ENCODE measurements at regions not wholly inside any gene's neighbourhood (a gene's known extent, or its start where the extent isn't known, plus 50 kb on each side); places are given as distances from the start of the nearest gene placed in this dataset.

DNA sequence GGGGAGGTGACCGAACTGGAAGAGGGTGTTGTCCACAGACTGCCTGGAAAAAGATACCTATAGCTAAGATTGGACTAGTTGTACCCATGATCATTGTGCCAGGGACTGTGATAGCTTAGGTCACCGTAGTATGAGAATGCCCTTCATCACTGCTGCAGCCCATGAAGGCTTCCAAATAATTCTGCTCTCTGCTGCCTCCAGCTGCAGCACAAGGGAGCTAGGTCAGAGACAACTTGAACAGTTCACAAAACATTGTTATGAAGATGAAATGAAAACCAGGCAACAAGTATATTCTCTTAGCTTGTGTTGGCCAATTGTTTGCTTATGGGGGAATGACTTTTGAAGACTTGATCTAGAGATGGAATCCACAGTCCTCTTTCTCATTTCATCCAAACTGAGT is 246.7 kb downstream of the MRPL39 start:
- TF ChIP-seq, protein P1, sequence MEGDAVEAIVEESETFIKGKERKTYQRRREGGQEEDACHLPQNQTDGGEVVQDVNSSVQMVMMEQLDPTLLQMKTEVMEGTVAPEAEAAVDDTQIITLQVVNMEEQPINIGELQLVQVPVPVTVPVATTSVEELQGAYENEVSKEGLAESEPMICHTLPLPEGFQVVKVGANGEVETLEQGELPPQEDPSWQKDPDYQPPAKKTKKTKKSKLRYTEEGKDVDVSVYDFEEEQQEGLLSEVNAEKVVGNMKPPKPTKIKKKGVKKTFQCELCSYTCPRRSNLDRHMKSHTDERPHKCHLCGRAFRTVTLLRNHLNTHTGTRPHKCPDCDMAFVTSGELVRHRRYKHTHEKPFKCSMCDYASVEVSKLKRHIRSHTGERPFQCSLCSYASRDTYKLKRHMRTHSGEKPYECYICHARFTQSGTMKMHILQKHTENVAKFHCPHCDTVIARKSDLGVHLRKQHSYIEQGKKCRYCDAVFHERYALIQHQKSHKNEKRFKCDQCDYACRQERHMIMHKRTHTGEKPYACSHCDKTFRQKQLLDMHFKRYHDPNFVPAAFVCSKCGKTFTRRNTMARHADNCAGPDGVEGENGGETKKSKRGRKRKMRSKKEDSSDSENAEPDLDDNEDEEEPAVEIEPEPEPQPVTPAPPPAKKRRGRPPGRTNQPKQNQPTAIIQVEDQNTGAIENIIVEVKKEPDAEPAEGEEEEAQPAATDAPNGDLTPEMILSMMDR (IDR thresholded peaks at IDR 0.05; ENCODE audit: poor library complexity, severe bottlenecking), result no peak
- TF ChIP-seq EZH2 (IDR thresholded peaks at IDR 0.05; ENCODE audit: borderline replicate concordance, insufficient read depth, low read length, poor library complexity, severe bottlenecking) (no peak), EP300 (conservative IDR thresholded peaks at IDR 0.05; ENCODE audit: poor library complexity, severe bottlenecking) (no peak), TAF1 (IDR thresholded peaks at IDR 0.05; ENCODE audit: low read depth) (no peak), MXI1 (conservative IDR thresholded peaks at IDR 0.05; ENCODE audit: poor library complexity, severe bottlenecking) (no peak), POLR2AphosphoS5 (IDR thresholded peaks at IDR 0.05) (no peak), RAD21 (conservative IDR thresholded peaks at IDR 0.05) (no peak), SMC3 (conservative IDR thresholded peaks at IDR 0.05; ENCODE audit: poor library complexity) (no peak)
- TF ChIP-seq, protein P2, sequence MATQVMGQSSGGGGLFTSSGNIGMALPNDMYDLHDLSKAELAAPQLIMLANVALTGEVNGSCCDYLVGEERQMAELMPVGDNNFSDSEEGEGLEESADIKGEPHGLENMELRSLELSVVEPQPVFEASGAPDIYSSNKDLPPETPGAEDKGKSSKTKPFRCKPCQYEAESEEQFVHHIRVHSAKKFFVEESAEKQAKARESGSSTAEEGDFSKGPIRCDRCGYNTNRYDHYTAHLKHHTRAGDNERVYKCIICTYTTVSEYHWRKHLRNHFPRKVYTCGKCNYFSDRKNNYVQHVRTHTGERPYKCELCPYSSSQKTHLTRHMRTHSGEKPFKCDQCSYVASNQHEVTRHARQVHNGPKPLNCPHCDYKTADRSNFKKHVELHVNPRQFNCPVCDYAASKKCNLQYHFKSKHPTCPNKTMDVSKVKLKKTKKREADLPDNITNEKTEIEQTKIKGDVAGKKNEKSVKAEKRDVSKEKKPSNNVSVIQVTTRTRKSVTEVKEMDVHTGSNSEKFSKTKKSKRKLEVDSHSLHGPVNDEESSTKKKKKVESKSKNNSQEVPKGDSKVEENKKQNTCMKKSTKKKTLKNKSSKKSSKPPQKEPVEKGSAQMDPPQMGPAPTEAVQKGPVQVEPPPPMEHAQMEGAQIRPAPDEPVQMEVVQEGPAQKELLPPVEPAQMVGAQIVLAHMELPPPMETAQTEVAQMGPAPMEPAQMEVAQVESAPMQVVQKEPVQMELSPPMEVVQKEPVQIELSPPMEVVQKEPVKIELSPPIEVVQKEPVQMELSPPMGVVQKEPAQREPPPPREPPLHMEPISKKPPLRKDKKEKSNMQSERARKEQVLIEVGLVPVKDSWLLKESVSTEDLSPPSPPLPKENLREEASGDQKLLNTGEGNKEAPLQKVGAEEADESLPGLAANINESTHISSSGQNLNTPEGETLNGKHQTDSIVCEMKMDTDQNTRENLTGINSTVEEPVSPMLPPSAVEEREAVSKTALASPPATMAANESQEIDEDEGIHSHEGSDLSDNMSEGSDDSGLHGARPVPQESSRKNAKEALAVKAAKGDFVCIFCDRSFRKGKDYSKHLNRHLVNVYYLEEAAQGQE (IDR thresholded peaks at IDR 0.05; ENCODE audit: borderline replicate concordance), result no peak

All from neural cell (in vitro differentiated cells).